Stimulated activated memory B cell treated with anti-CD40 and anti-IgM and Interleukin-4, amounts not matched to agents 10 μg/mL and 1 μg/mL and 100 μg/mL, for 72 hours (primary cell): ENCODE measurements at regions not wholly inside any gene's neighbourhood (a gene's known extent, or its start where the extent isn't known, plus 50 kb on each side); places are given as distances from the start of the nearest gene placed in this dataset.
"Not testable (repeated sequence)": the region's sequence is repeated elsewhere in the genome, so short reads cannot be mapped to it uniquely, and the experiment has no call there.

Source experiments
- ATAC-seq: fragments of 150-1000 bp; cut with Tn5 transposase; 2 replicates; pipeline ENCODE4 v1.10.0; 2021
- H3K27ac Mint-ChIP-seq: one replicate; pipeline ENCODE4 v1.8.0; 2022; ENCODE audit warnings: mild to moderate bottlenecking, mixed read lengths
- H3K27me3 Mint-ChIP-seq: one replicate; pipeline ENCODE4 v1.8.0; 2022; ENCODE audit warnings: mixed read lengths
- H3K36me3 Mint-ChIP-seq: one replicate; pipeline ENCODE4 v1.8.0; 2022; ENCODE audit warnings: mixed read lengths
- H3K4me1 Mint-ChIP-seq: one replicate; pipeline ENCODE4 v1.8.0; 2022; ENCODE audit warnings: mixed read lengths
- H3K4me3 Mint-ChIP-seq: one replicate; pipeline ENCODE4 v1.8.0; 2022; ENCODE audit warnings: mild to moderate bottlenecking, moderate library complexity, mixed read lengths
- H3K9me3 Mint-ChIP-seq: one replicate; pipeline ENCODE4 v1.8.0; 2022; ENCODE audit warnings: mixed read lengths

DNA sequence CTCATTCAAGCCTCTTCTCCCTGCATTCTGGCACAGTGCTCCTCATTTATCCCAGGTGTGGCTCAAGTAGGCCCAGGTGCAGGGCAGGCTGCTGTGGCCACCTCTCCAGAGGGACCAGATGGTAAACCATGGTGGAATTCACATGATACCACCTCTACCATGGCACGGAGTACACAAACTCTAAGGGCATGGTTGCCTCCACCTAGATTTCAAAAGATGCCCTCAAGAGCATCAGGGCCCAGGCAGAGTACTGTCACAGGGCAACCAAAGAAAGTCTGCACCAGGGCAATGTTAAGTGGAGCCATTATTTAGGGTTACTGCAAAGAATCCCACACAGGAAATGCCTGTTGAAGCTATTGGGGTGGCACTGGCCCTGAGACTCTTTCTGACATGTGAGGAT lies 647.1 kb upstream of the MIR17HG start:
- no peaks in the 10 kb centered on the region for H3K4me1 Mint-ChIP-seq
- ATAC-seq = no peak
- no peak overlapping the region for H3K4me3 Mint-ChIP-seq
- H3K9me3 Mint-ChIP-seq = peaks cover 2% of the 10 kb centered on the region
- H3K36me3 Mint-ChIP-seq = no peaks in the 10 kb centered on the region
- H3K27ac Mint-ChIP-seq = no peak overlapping the region
- no peaks in the 10 kb centered on the region for H3K27me3 Mint-ChIP-seq

GRCh38 chr13:90701264-90701663 lies 646.2 kb upstream of the MIR17HG start:
- Mint-ChIP-seq H3K4me1 (no peaks in the 10 kb centered on the region), H3K27ac (no peak overlapping the region), H3K4me3 (no peak overlapping the region), H3K36me3 (no peaks in the 10 kb centered on the region), H3K9me3 (peaks cover 2% of the 10 kb centered on the region), H3K27me3 (no peaks in the 10 kb centered on the region)
- no peak for ATAC-seq

- no peak overlapping the region for H3K4me3 Mint-ChIP-seq
Measured at GRCh38 chr13:90702050-90702449, 645.4 kb upstream of the MIR17HG start.

DNA sequence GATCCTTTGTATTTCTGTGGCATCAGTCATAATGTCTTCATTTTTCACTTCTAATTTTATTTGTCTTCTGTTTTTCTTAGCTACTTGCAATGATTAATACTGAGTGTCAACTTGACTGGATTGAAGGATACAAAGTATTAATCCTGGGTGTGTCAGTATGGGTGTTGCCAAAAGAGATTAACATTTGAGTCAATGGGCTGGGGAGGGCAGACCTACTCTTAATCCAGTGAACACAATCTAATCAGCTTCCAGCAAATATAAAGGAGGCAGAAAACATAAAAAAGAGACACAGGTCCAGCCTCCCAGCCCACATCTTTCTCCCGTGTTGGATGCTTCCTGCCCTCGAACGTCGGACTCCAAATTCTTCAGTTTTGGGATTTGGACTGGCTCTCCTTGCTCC lies 640.9 kb upstream of the MIR17HG start:
- no peaks in the 10 kb centered on the region for H3K9me3 Mint-ChIP-seq
- H3K36me3 Mint-ChIP-seq = no peaks in the 10 kb centered on the region
- no peak overlapping the region for H3K4me3 Mint-ChIP-seq
- no peak for ATAC-seq
- H3K4me1 Mint-ChIP-seq = no peaks in the 10 kb centered on the region
- no peaks in the 10 kb centered on the region for H3K27me3 Mint-ChIP-seq
- H3K27ac Mint-ChIP-seq = no peak overlapping the region

More at GRCh38 chr13:90702050-90702449, 645.4 kb upstream of the MIR17HG start:
- H3K27me3 Mint-ChIP-seq = no peaks in the 10 kb centered on the region
- no peaks in the 10 kb centered on the region for H3K36me3 Mint-ChIP-seq
- H3K4me1 Mint-ChIP-seq = no peaks in the 10 kb centered on the region
- ATAC-seq = no peak
- H3K9me3 Mint-ChIP-seq = peaks cover 2% of the 10 kb centered on the region
- H3K27ac Mint-ChIP-seq = no peak overlapping the region

- no peaks in the 10 kb centered on the region for H3K4me1 Mint-ChIP-seq
- no peak for ATAC-seq
- H3K9me3 Mint-ChIP-seq = no peaks in the 10 kb centered on the region
- no peaks in the 10 kb centered on the region for H3K36me3 Mint-ChIP-seq
- H3K27me3 Mint-ChIP-seq = no peaks in the 10 kb centered on the region
- H3K27ac Mint-ChIP-seq = no peak overlapping the region
- H3K4me3 Mint-ChIP-seq = no peak overlapping the region
Measured at GRCh38 chr13:90708128-90708527, 639.4 kb upstream of the MIR17HG start.

GRCh38 chr13:90709319-90709718 lies 638.2 kb upstream of the MIR17HG start:
- Mint-ChIP-seq H3K4me3 (no peak overlapping the region), H3K36me3 (no peaks in the 10 kb centered on the region), H3K27me3 (no peaks in the 10 kb centered on the region), H3K9me3 (peaks cover 5% of the 10 kb centered on the region), H3K27ac (no peak overlapping the region), H3K4me1 (no peaks in the 10 kb centered on the region)
- ATAC-seq = no peak

GRCh38 chr13:90710164-90710759 lies 637.2 kb upstream of the MIR17HG start:
- no peak for ATAC-seq
- Mint-ChIP-seq H3K27me3 (no peaks in the 10 kb centered on the region), H3K36me3 (no peaks in the 10 kb centered on the region), H3K9me3 (peaks cover 5% of the 10 kb centered on the region), H3K4me1 (no peaks in the 10 kb centered on the region), H3K4me3 (no peak overlapping the region), H3K27ac (no peak overlapping the region)

- H3K36me3 Mint-ChIP-seq = no peaks in the 10 kb centered on the region
- peaks cover 7% of the 10 kb centered on the region for H3K9me3 Mint-ChIP-seq
- no peaks in the 10 kb centered on the region for H3K27me3 Mint-ChIP-seq
- no peak overlapping the region for H3K27ac Mint-ChIP-seq
- no peak for ATAC-seq
- H3K4me1 Mint-ChIP-seq = no peaks in the 10 kb centered on the region
- no peak overlapping the region for H3K4me3 Mint-ChIP-seq
Measured at GRCh38 chr13:90713441-90714133, 633.9 kb upstream of the MIR17HG start.

DNA sequence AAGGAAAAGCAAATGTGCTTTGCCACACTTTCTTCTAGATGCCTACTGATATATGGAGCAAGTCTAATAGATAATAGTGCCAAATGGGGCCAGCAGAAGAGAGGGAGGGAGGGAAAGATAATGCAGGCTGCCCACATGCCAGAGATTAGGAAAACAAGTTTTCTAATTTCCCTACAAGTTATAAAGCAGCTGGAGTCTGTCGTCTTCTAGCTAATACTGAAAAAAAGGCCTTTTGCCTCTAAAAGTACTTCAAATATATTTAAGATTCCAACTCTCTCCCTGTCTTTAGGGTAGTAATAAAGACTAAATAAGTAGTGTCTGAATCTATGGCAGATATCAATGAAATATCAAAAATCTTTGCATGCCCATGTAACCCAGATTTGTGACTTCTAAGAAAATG lies 632.0 kb upstream of the MIR17HG start:
- no peak overlapping the region for H3K4me3 Mint-ChIP-seq
- ATAC-seq = no peak
- H3K27ac Mint-ChIP-seq = no peak overlapping the region
- H3K4me1 Mint-ChIP-seq = no peaks in the 10 kb centered on the region
- H3K9me3 Mint-ChIP-seq = peaks cover 7% of the 10 kb centered on the region
- no peaks in the 10 kb centered on the region for H3K27me3 Mint-ChIP-seq
- H3K36me3 Mint-ChIP-seq = no peaks in the 10 kb centered on the region

DNA sequence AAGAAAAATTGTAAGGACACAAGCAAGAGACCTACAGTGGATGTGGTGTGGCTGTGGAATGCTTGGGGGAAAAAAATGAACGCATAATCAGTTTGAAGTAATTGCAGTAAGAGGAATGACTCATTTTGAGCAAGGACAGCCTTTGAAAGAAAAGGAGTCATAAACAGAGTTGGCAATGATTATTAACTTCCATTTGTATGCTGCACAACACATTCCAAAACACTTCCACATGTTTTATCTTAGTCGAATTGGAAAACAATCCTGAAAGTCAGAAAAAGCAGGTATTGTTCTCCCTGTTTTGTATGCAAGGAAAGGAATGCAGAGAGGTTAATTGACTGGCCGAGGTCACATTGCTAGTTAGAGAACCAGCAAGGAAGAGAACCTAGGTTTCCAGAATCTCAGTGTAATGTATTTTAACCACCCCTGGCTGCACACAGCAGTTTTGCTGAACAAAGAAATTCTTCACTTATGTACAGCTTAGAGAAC lies 630.0 kb upstream of the MIR17HG start:
- no peaks in the 10 kb centered on the region for H3K27me3 Mint-ChIP-seq
- ATAC-seq = no peak
- H3K9me3 Mint-ChIP-seq = peaks cover 7% of the 10 kb centered on the region
- H3K36me3 Mint-ChIP-seq = no peaks in the 10 kb centered on the region
- H3K4me3 Mint-ChIP-seq = no peak overlapping the region
- no peaks in the 10 kb centered on the region for H3K4me1 Mint-ChIP-seq
- no peak overlapping the region for H3K27ac Mint-ChIP-seq

DNA sequence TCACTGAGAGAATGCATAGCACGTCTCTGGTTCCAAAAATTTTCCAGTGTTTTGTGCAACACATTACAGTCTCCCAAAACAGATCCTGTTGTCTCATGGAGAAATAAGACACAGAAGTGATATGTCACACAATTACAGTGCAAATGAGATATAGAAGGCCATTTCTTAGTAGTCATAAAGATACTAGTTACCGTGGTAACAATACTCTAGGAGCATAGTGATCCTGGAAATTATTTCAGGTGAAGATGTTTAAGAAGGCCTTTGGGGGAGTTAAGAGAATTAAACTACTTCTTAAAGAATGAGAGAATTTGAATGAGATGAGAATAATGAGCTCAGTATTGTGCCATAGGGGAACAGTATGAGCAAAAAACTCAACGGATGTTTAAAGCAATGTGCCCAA lies 628.0 kb upstream of the MIR17HG start:
- Mint-ChIP-seq H3K4me1 (no peaks in the 10 kb centered on the region), H3K27me3 (no peaks in the 10 kb centered on the region), H3K27ac (no peak overlapping the region), H3K36me3 (no peaks in the 10 kb centered on the region), H3K9me3 (peaks cover 3% of the 10 kb centered on the region), H3K4me3 (no peak overlapping the region)
- ATAC-seq = no peak

- no peaks in the 10 kb centered on the region for H3K27me3 Mint-ChIP-seq
- H3K4me3 Mint-ChIP-seq = no peak overlapping the region
- no peaks in the 10 kb centered on the region for H3K4me1 Mint-ChIP-seq
- H3K36me3 Mint-ChIP-seq = no peaks in the 10 kb centered on the region
- no peak overlapping the region for H3K27ac Mint-ChIP-seq
- H3K9me3 Mint-ChIP-seq = peaks cover 5% of the 10 kb centered on the region
- ATAC-seq = no peak
Measured at GRCh38 chr13:90721937-90722336, 625.5 kb upstream of the MIR17HG start.

GRCh38 chr13:90723381-90723780 lies 624.1 kb upstream of the MIR17HG start:
- H3K27me3 Mint-ChIP-seq = no peaks in the 10 kb centered on the region
- H3K4me1 Mint-ChIP-seq = no peaks in the 10 kb centered on the region
- no peak overlapping the region for H3K4me3 Mint-ChIP-seq
- H3K27ac Mint-ChIP-seq = no peak overlapping the region
- peaks cover 5% of the 10 kb centered on the region for H3K9me3 Mint-ChIP-seq
- no peaks in the 10 kb centered on the region for H3K36me3 Mint-ChIP-seq
- no peak for ATAC-seq

DNA sequence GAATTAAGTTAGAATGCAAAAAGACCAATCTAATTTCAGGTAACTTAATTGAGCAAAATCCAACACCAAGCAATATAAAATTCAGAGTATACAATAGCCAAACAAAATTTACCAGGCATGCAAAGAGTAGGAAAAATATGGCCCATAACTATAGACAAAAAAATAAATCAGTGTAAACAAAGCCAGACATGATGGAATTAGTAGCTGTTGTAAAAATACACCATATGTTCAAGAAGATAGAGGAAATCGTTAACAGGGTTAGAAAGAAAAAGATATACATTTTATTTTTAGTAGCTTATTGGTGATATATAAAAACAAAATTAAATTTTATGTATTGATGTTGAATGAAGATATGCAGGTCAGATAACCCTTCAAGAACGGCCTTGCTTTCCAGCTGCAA lies 621.1 kb upstream of the MIR17HG start:
- H3K36me3 Mint-ChIP-seq = no peaks in the 10 kb centered on the region
- no peak overlapping the region for H3K27ac Mint-ChIP-seq
- ATAC-seq = no peak
- H3K9me3 Mint-ChIP-seq = peaks cover 2% of the 10 kb centered on the region
- H3K4me3 Mint-ChIP-seq = no peak overlapping the region
- H3K27me3 Mint-ChIP-seq = no peaks in the 10 kb centered on the region
- H3K4me1 Mint-ChIP-seq = no peaks in the 10 kb centered on the region

- Mint-ChIP-seq H3K36me3 (no peaks in the 10 kb centered on the region), H3K4me3 (no peak overlapping the region), H3K27ac (no peak overlapping the region), H3K27me3 (no peaks in the 10 kb centered on the region), H3K4me1 (no peaks in the 10 kb centered on the region), H3K9me3 (peaks cover 9% of the 10 kb centered on the region)
- ATAC-seq = no peak
Measured at GRCh38 chr13:90732049-90732448, 615.4 kb upstream of the MIR17HG start.

DNA sequence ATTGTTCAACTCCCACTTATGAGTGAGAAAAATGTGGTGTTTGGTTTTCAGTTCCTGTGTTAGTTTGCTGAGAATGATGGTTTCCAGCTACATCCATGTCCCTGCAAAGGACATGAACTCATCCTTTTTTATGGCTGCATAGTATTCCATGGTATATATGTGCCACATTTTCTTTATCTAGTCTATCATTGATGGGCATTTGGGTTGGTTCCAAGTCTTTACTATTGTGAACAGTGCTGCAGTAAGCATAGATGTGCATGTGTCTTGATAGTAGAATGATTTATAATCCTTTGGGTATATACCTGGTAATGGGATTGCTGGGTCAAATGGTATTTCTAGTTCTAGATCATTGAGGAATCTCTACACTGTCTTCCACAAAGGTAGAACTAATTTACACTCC lies 613.0 kb upstream of the MIR17HG start:
- H3K36me3 Mint-ChIP-seq, H3K4me1 Mint-ChIP-seq, H3K27ac Mint-ChIP-seq, H3K27me3 Mint-ChIP-seq, ATAC-seq, H3K9me3 Mint-ChIP-seq, H3K4me3 Mint-ChIP-seq: not testable (repeated sequence)
